ENCODE measurements at regions not wholly inside any gene's neighbourhood (a gene's known extent, or its start where the extent isn't known, plus 50 kb on each side); places are given as distances from the start of the nearest gene placed in this dataset.

GRCh38 chr2:137824501-137824900 is 139.8 kb upstream of the HNMT start:
- DNase-seq (ENCODE audit: low spot score): no peak

GRCh38 chr2:137826373-137827372 is 137.6 kb upstream of the HNMT start:
- DNase-seq (ENCODE audit: low spot score): no peak

- DNase-seq (ENCODE audit: low spot score): no peak
Observed at GRCh38 chr2:137828624-137829023, 135.6 kb upstream of the HNMT start.

- no peak for DNase-seq (ENCODE audit: low spot score)
Observed at GRCh38 chr2:137829251-137829650, 135.0 kb upstream of the HNMT start.

- no peak for DNase-seq (ENCODE audit: low spot score)
Observed at GRCh38 chr2:137834760-137835379, 129.4 kb upstream of the HNMT start.

GRCh38 chr2:137836671-137837070 is 127.6 kb upstream of the HNMT start:
- no peak for DNase-seq (ENCODE audit: low spot score)

- no peak for DNase-seq (ENCODE audit: low spot score)
Observed at GRCh38 chr2:137837830-137838229, 126.4 kb upstream of the HNMT start.

GRCh38 chr2:137838255-137839092 is 125.8 kb upstream of the HNMT start:
- DNase-seq (ENCODE audit: low spot score): no peak

GRCh38 chr2:137842430-137842829 is 121.8 kb upstream of the HNMT start:
- DNase-seq (ENCODE audit: low spot score): no peak

- DNase-seq (ENCODE audit: low spot score): no peak
Observed at GRCh38 chr2:137842952-137843351, 121.3 kb upstream of the HNMT start.

GRCh38 chr2:137845422-137845821 is 118.9 kb upstream of the HNMT start:
- DNase-seq (ENCODE audit: low spot score): no peak

- DNase-seq (ENCODE audit: low spot score): no peak
Observed at GRCh38 chr2:137846993-137847392, 117.3 kb upstream of the HNMT start.

- no peak for DNase-seq (ENCODE audit: low spot score)
Observed at GRCh38 chr2:137847443-137847842, 116.8 kb upstream of the HNMT start.

- DNase-seq (ENCODE audit: low spot score): no peak
Observed at GRCh38 chr2:137857881-137858280, 106.4 kb upstream of the HNMT start.

- DNase-seq (ENCODE audit: low spot score): no peak
Observed at GRCh38 chr2:137862651-137863050, 101.6 kb upstream of the HNMT start.

- DNase-seq (ENCODE audit: low spot score): peak; percentile 27
Observed at GRCh38 chr2:137865954-137866540, 98.2 kb upstream of the HNMT start.

- no peak for DNase-seq (ENCODE audit: low spot score)
Observed at GRCh38 chr2:137870682-137871081, 93.6 kb upstream of the HNMT start.

- DNase-seq (ENCODE audit: low spot score): no peak
Observed at GRCh38 chr2:137872577-137872976, 91.7 kb upstream of the HNMT start.

- DNase-seq (ENCODE audit: low spot score): no peak
Observed at GRCh38 chr2:137873536-137874244, 90.6 kb upstream of the HNMT start.

GRCh38 chr2:137879121-137879520 is 85.2 kb upstream of the HNMT start:
- no peak for DNase-seq (ENCODE audit: low spot score)

GRCh38 chr2:137881711-137882110 is 82.6 kb upstream of the HNMT start:
- no peak for DNase-seq (ENCODE audit: low spot score)
